Hepatocyte (in vitro differentiated cells): ENCODE measurements at regions not wholly inside any gene's neighbourhood (a gene's known extent, or its start where the extent isn't known, plus 50 kb on each side); places are given as distances from the start of the nearest gene placed in this dataset.
"Not testable (repeated sequence)": the region's sequence is repeated elsewhere in the genome, so short reads cannot be mapped to it uniquely, and the experiment has no call there.

Source experiments
- EZH2 ChIP-seq: fragments of 200-600 bp; sonication (generic); IDR thresholded peaks from 2 replicates; pipeline ENCODE4 v1.6.1; 2016; ENCODE audit warnings: antibody characterized with exemption, mild to moderate bottlenecking, borderline replicate concordance
- TF ChIP-seq, protein P1 (sequence below): fragments of 200-600 bp; sonication (generic); IDR thresholded peaks from 2 replicates; pipeline ENCODE4 v1.5.1; 2016; ENCODE audit warnings: antibody characterized with exemption, mild to moderate bottlenecking; ENCODE audit not compliant: poor library complexity

- TF ChIP-seq, protein P1, sequence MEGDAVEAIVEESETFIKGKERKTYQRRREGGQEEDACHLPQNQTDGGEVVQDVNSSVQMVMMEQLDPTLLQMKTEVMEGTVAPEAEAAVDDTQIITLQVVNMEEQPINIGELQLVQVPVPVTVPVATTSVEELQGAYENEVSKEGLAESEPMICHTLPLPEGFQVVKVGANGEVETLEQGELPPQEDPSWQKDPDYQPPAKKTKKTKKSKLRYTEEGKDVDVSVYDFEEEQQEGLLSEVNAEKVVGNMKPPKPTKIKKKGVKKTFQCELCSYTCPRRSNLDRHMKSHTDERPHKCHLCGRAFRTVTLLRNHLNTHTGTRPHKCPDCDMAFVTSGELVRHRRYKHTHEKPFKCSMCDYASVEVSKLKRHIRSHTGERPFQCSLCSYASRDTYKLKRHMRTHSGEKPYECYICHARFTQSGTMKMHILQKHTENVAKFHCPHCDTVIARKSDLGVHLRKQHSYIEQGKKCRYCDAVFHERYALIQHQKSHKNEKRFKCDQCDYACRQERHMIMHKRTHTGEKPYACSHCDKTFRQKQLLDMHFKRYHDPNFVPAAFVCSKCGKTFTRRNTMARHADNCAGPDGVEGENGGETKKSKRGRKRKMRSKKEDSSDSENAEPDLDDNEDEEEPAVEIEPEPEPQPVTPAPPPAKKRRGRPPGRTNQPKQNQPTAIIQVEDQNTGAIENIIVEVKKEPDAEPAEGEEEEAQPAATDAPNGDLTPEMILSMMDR: not testable (repeated sequence)
- not testable (repeated sequence) for TF ChIP-seq EZH2
These were observed 110.7 kb upstream of the IRX2 start for GRCh38 chr5:2862176-2862575.
